ENCODE measurements at regions not wholly inside any gene's neighbourhood (a gene's known extent, or its start where the extent isn't known, plus 50 kb on each side); places are given as distances from the start of the nearest gene placed in this dataset.

- TF ChIP-seq CTCF (IDR thresholded peaks at IDR 0.05) (no peak), EP300 (IDR thresholded peaks at IDR 0.05) (no peak), POLR2A (IDR thresholded peaks at IDR 0.05) (no peak)
- WGBS, 2 donors, result 27 to 44% methylated on average over 2 of the region's 2 CpGs
- no peaks in the 10 kb centered on the region for H3K27me3 ChIP-seq
- H3K9me3 ChIP-seq, result no peaks in the 10 kb centered on the region
- no peak for DNase-seq (ENCODE audit: low spot score in 2 of 2)
- H3K36me3 ChIP-seq, result no peaks in the 10 kb centered on the region
- no peaks in the 10 kb centered on the region for H3K4me1 ChIP-seq
- no peak overlapping the region for H3K27ac ChIP-seq
- no peak overlapping the region for H3K4me3 ChIP-seq
Measured at GRCh38 chr2:136637402-136637801, 127.9 kb upstream of the THSD7B start.

- no peak overlapping the region for H3K4me3 ChIP-seq
- no peak for DNase-seq (ENCODE audit: low spot score in 2 of 2)
- no peaks in the 10 kb centered on the region for H3K27me3 ChIP-seq
- H3K4me1 ChIP-seq, result no peaks in the 10 kb centered on the region
- no peak overlapping the region for H3K27ac ChIP-seq
- H3K9me3 ChIP-seq, result no peaks in the 10 kb centered on the region
- 68 to 76% methylated on average over 4 of the region's 4 CpGs for WGBS, 2 donors
- no peaks in the 10 kb centered on the region for H3K36me3 ChIP-seq
- TF ChIP-seq CTCF (IDR thresholded peaks at IDR 0.05) (no peak), EP300 (IDR thresholded peaks at IDR 0.05) (no peak), POLR2A (IDR thresholded peaks at IDR 0.05) (no peak)
Measured at GRCh38 chr2:136628490-136628889, 136.9 kb upstream of the THSD7B start.

GRCh38 chr2:136613096-136613495, 152.2 kb upstream of the THSD7B start:
- no peak overlapping the region for H3K4me3 ChIP-seq
- WGBS, 2 donors, result 61 to 69% methylated on average over 4 of the region's 4 CpGs

GRCh38 chr2:136612079-136612478, 153.3 kb upstream of the THSD7B start:
- Histone ChIP-seq H3K4me3 (no peak overlapping the region), H3K4me1 (no peaks in the 10 kb centered on the region), H3K9me3 (peaks cover 0 to 5% (median 0%) of the 10 kb centered on the region in 4 donors), H3K36me3 (no peaks in the 10 kb centered on the region), H3K27ac (no peak overlapping the region), H3K27me3 (no peaks in the 10 kb centered on the region)
- TF ChIP-seq CTCF (IDR thresholded peaks at IDR 0.05) (no peak), POLR2A (IDR thresholded peaks at IDR 0.05) (no peak), EP300 (IDR thresholded peaks at IDR 0.05) (no peak)
- no peak for DNase-seq (ENCODE audit: low spot score in 2 of 2)
- WGBS, 2 donors, result 84 to 96% methylated on average over 3 of the region's 3 CpGs

More at GRCh38 chr2:136613096-136613495, 152.2 kb upstream of the THSD7B start:
- TF ChIP-seq CTCF (IDR thresholded peaks at IDR 0.05), result no peak
- no peak for TF ChIP-seq EP300 (IDR thresholded peaks at IDR 0.05)
- no peak for TF ChIP-seq POLR2A (IDR thresholded peaks at IDR 0.05)
- no peak overlapping the region for H3K27ac ChIP-seq
- H3K27me3 ChIP-seq, result no peaks in the 10 kb centered on the region
- H3K36me3 ChIP-seq, result no peaks in the 10 kb centered on the region
- peaks cover 0 to 5% (median 0%) of the 10 kb centered on the region in 4 donors for H3K9me3 ChIP-seq
- DNase-seq (ENCODE audit: low spot score in 2 of 2), result no peak
- H3K4me1 ChIP-seq, result no peaks in the 10 kb centered on the region

- peaks cover 0 to 5% (median 0%) of the 10 kb centered on the region in 4 donors for H3K9me3 ChIP-seq
- WGBS, 2 donors, result 43 to 47% methylated on average over 1 of the region's 1 CpG
- DNase-seq (ENCODE audit: low spot score in 2 of 2), result no peak
- no peaks in the 10 kb centered on the region for H3K36me3 ChIP-seq
- H3K4me1 ChIP-seq, result no peaks in the 10 kb centered on the region
- no peak overlapping the region for H3K4me3 ChIP-seq
- no peak for TF ChIP-seq POLR2A (IDR thresholded peaks at IDR 0.05)
- no peak for TF ChIP-seq CTCF (IDR thresholded peaks at IDR 0.05)
- TF ChIP-seq EP300 (IDR thresholded peaks at IDR 0.05), result no peak
- H3K27me3 ChIP-seq, result no peaks in the 10 kb centered on the region
- no peak overlapping the region for H3K27ac ChIP-seq
Measured at GRCh38 chr2:136611451-136611850, 153.9 kb upstream of the THSD7B start.

Measured in tibial nerve (tissue), 4 donors.